A673 (cell line): ENCODE measurements at regions not wholly inside any gene's neighbourhood (a gene's known extent, or its start where the extent isn't known, plus 50 kb on each side); places are given as distances from the start of the nearest gene placed in this dataset.

ENCODE experiments used
- BruUV-seq: library from RNA; stranded (reverse); fragments of 400-500 nt; replicated peaks from 2 replicates; lab custom pipeline; 2021; lab: Mats Ljungman, UMichigan
- CTCF ChIA-PET: fragments of 300-600 bp; sonication (Branson Sonifier 250); formaldehyde crosslinking; loops from one replicate; lab custom pipeline; 2022; ENCODE audit warnings: antibody characterized with exemption; lab: Charles Lee
- POLR2A ChIA-PET: fragments of 300-600 bp; sonication (Branson Sonifier 250); formaldehyde crosslinking; loops from one replicate; lab custom pipeline; 2022; ENCODE audit warnings: antibody characterized with exemption; ENCODE audit not compliant: low non-redundant PET; lab: Charles Lee
- DNase-seq: peaks from one replicate; pipeline ENCODE4 v3.0.0-alpha.2; 2015; ENCODE audit warnings: low spot score
- H3K27ac ChIP-seq: fragments of 200-600 bp; sonication (generic); 2 replicates; pipeline ENCODE4 v1.5.1; 2016; ENCODE audit warnings: mixed run types, low read depth, mild to moderate bottlenecking, mixed read lengths, antibody characterized with exemption, low read length; ENCODE audit not compliant: poor library complexity, severe bottlenecking
- H3K27me3 ChIP-seq: fragments of 200-600 bp; sonication (generic); replicated peaks from 2 replicates; pipeline ENCODE4 v1.6.1; 2017; ENCODE audit warnings: mixed run types, low read depth, mild to moderate bottlenecking, mixed read lengths, antibody characterized with exemption, low read length; ENCODE audit not compliant: insufficient read depth, poor library complexity
- H3K36me3 ChIP-seq: fragments of 200-600 bp; sonication (generic); 2 replicates; pipeline ENCODE4 v1.6.1; 2016; ENCODE audit warnings: mixed run types, mild to moderate bottlenecking, mixed read lengths, antibody characterized with exemption, low read length; ENCODE audit not compliant: insufficient read depth, poor library complexity, severe bottlenecking
- H3K4me1 ChIP-seq: fragments of 200-600 bp; sonication (generic); 2 replicates; pipeline ENCODE4 v1.6.1; 2017; ENCODE audit warnings: mixed run types, mild to moderate bottlenecking, mixed read lengths, antibody characterized with exemption, low read length; ENCODE audit not compliant: insufficient read depth, poor library complexity, severe bottlenecking
- H3K4me3 ChIP-seq: fragments of 200-600 bp; sonication (generic); 2 replicates; pipeline ENCODE4 v1.5.1; 2016; ENCODE audit warnings: low read depth, mixed run types, mild to moderate bottlenecking, mixed read lengths, low read length; ENCODE audit not compliant: poor library complexity, severe bottlenecking
- H3K9me3 ChIP-seq: fragments of 200-600 bp; sonication (generic); 2 replicates; pipeline ENCODE4 v1.6.1; 2016; ENCODE audit warnings: mixed run types, low read depth, mild to moderate bottlenecking, mixed read lengths, antibody characterized with exemption, low read length; ENCODE audit not compliant: poor library complexity, severe bottlenecking
- CTCF ChIP-seq: fragments of 300-800, 200-600 bp; sonication (generic); conservative IDR thresholded peaks from 2 replicates; pipeline ENCODE4 v1.5.1; 2017; ENCODE audit warnings: low read depth, mild to moderate bottlenecking, antibody characterized with exemption, low read length, moderate library complexity, mixed read lengths
- EZH2 ChIP-seq: fragments of 200-600 bp; sonication (generic); IDR thresholded peaks from 2 replicates; pipeline ENCODE4 v1.6.1; 2017; ENCODE audit warnings: borderline replicate concordance, low read depth, mild to moderate bottlenecking, mixed read lengths, antibody characterized with exemption, low read length; ENCODE audit not compliant: poor library complexity, severe bottlenecking
- intact Hi-C: fragments of 100-400 bp; cut with micrococcal nuclease; formaldehyde crosslinking; loops from one replicate; pipeline ENCODE4 v1.10.0; 2022; ENCODE audit not compliant: unreplicated experiment

- H3K27me3 ChIP-seq: no peaks in the 10 kb centered on the region
- DNase-seq: no peak
- BruUV-seq: no TSS peak
- no peak overlapping the region for H3K4me3 ChIP-seq
- intact Hi-C loops: no loop called here
- ChIA-PET POLR2A (no interaction called here), CTCF (no interaction called here)
- TF ChIP-seq EZH2 (no peak), CTCF (no peak)
- no peak overlapping the region for H3K27ac ChIP-seq
- H3K4me1 ChIP-seq: no peaks in the 10 kb centered on the region
- no peaks in the 10 kb centered on the region for H3K36me3 ChIP-seq
- H3K9me3 ChIP-seq: no peaks in the 10 kb centered on the region
Observed at GRCh38 chr20:19855416-19855815, 97.4 kb downstream of the RIN2 start.

- ChIA-PET CTCF (no interaction called here), POLR2A (no interaction called here)
- Histone ChIP-seq H3K4me3 (no peak overlapping the region), H3K36me3 (no peaks in the 10 kb centered on the region), H3K9me3 (no peaks in the 10 kb centered on the region), H3K27ac (no peak overlapping the region), H3K4me1 (no peaks in the 10 kb centered on the region), H3K27me3 (no peaks in the 10 kb centered on the region)
- intact Hi-C loops: no loop called here
- no peak for DNase-seq
- BruUV-seq: no TSS peak
- TF ChIP-seq CTCF (no peak), EZH2 (no peak)
Observed at GRCh38 chr20:19858466-19859371, 100.7 kb downstream of the RIN2 start.

GRCh38 chr20:19859444-19859843, 101.4 kb downstream of the RIN2 start:
- no peak overlapping the region for H3K27ac ChIP-seq
- H3K4me3 ChIP-seq: no peak overlapping the region
- no peaks in the 10 kb centered on the region for H3K9me3 ChIP-seq
- H3K36me3 ChIP-seq: no peaks in the 10 kb centered on the region
- no TSS peak for BruUV-seq
- ChIA-PET POLR2A (no interaction called here), CTCF (no interaction called here)
- DNase-seq: no peak
- TF ChIP-seq CTCF (no peak), EZH2 (no peak)
- H3K27me3 ChIP-seq: no peaks in the 10 kb centered on the region
- intact Hi-C loops: no loop called here
- H3K4me1 ChIP-seq: no peaks in the 10 kb centered on the region
